Keratinocyte (primary cell): ENCODE measurements at regions not wholly inside any gene's neighbourhood (a gene's known extent, or its start where the extent isn't known, plus 50 kb on each side); places are given as distances from the start of the nearest gene placed in this dataset.

Experiments
- EZH2 ChIP-seq: IDR thresholded peaks from one replicate; pipeline ENCODE4 v1.6.1; 2012; ENCODE audit warnings: inconsistent platforms, mild to moderate bottlenecking, low read length, moderate library complexity
- TF ChIP-seq, protein P1 (sequence below), 3 experiments: IDR thresholded peaks in 1 of 3; conservative IDR thresholded peaks in 1 of 3; optimal IDR thresholded peaks in 1 of 3; 2 replicates in 2 of 3; 3 replicates in 1 of 3; pipeline versions ENCODE3 to v1.5.1; 2011; ENCODE audit warnings: low read length in 3 of 3, mild to moderate bottlenecking in 3 of 3, moderate library complexity in 2 of 3, control low read depth in 1 of 3, inconsistent platforms in 1 of 3; ENCODE audit not compliant: insufficient read depth in 2 of 3; ENCODE audit errors: extremely low read depth in 1 of 3

DNA sequence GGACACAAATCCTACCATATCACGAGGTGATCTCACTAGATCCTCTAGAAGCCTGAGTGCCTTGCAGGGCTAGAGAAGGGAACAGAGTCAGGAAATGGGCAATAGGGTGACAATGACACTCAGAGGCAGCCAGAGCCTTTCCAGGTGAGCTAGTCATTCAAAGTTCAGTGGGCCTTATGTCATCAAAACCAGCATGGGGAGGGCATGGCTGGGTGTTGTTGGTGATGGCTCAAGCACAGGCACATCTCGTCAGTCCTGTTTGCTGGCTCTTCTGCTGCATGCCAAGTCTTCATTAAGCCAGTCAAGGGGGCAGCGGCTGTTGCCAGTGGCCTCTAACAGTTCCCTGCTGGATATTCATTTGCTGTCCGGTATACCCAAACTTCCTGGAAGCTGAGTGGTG, 99.6 kb upstream of the USP24 start:
- TF ChIP-seq, protein P1, sequence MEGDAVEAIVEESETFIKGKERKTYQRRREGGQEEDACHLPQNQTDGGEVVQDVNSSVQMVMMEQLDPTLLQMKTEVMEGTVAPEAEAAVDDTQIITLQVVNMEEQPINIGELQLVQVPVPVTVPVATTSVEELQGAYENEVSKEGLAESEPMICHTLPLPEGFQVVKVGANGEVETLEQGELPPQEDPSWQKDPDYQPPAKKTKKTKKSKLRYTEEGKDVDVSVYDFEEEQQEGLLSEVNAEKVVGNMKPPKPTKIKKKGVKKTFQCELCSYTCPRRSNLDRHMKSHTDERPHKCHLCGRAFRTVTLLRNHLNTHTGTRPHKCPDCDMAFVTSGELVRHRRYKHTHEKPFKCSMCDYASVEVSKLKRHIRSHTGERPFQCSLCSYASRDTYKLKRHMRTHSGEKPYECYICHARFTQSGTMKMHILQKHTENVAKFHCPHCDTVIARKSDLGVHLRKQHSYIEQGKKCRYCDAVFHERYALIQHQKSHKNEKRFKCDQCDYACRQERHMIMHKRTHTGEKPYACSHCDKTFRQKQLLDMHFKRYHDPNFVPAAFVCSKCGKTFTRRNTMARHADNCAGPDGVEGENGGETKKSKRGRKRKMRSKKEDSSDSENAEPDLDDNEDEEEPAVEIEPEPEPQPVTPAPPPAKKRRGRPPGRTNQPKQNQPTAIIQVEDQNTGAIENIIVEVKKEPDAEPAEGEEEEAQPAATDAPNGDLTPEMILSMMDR (optimal IDR thresholded peaks at IDR 0.05 in 1 of 3, IDR thresholded peaks at IDR 0.05 in 1 of 3, conservative IDR thresholded peaks at IDR 0.05 in 1 of 3; ENCODE audit: extremely low read depth in 1 of 3, insufficient read depth in 2 of 3, low read length in 3 of 3), result no peak
- no peak for TF ChIP-seq EZH2
